ENCODE measurements at regions not wholly inside any gene's neighbourhood (a gene's known extent, or its start where the extent isn't known, plus 50 kb on each side); places are given as distances from the start of the nearest gene placed in this dataset.

- TF ChIP-seq MAX (IDR thresholded peaks at IDR 0.05) = no peak
- no peak for TF ChIP-seq RAD21 (IDR thresholded peaks at IDR 0.05)
- no peak for TF ChIP-seq REST (IDR thresholded peaks at IDR 0.05)
- 77% methylated on average over 2 of the region's 2 CpGs for WGBS
Observed at GRCh38 chr10:107984149-107984548, 819.6 kb upstream of the SORCS1 start.

GRCh38 chr10:107978455-107978854, 813.9 kb upstream of the SORCS1 start:
- 89% methylated on average over 5 of the region's 5 CpGs for WGBS
- Histone ChIP-seq H3K9me3 (ENCODE audit: control insufficient read depth in 4 of 4, low read length in 3 of 4) (peaks cover 0 to 2% (median 0%) of the 10 kb centered on the region in 4 donors), H3K36me3 (ENCODE audit: control insufficient read depth in 4 of 4, insufficient read depth in 3 of 4, low read depth in 1 of 4, low read length in 3 of 4) (no peaks in the 10 kb centered on the region), H3K27ac (ENCODE audit: low read depth in 1 of 2, low read length in 2 of 2) (no peak overlapping the region), H3K27me3 (ENCODE audit: control insufficient read depth in 4 of 4, insufficient read depth in 4 of 4, low read length in 3 of 4) (no peaks in the 10 kb centered on the region), H3K4me1 (ENCODE audit: control insufficient read depth in 4 of 4, insufficient read depth in 4 of 4, low read length in 3 of 4) (no peaks in the 10 kb centered on the region), H3K4me3 (ENCODE audit: low read depth in 1 of 3, low read length in 3 of 3) (no peak overlapping the region), H3K9ac (ENCODE audit: low read depth in 1 of 2, low read length in 2 of 2) (no peak overlapping the region)
- TF ChIP-seq ZBTB33 (IDR thresholded peaks at IDR 0.05) = no peak
- no peak for DNase-seq (ENCODE audit: low spot score)

More at GRCh38 chr10:107984149-107984548, 819.6 kb upstream of the SORCS1 start:
- Histone ChIP-seq H3K36me3 (ENCODE audit: control insufficient read depth in 4 of 4, insufficient read depth in 3 of 4, low read depth in 1 of 4, low read length in 3 of 4) (no peaks in the 10 kb centered on the region), H3K4me3 (ENCODE audit: low read depth in 1 of 3, low read length in 3 of 3) (no peak overlapping the region), H3K27ac (ENCODE audit: low read depth in 1 of 2, low read length in 2 of 2) (no peak overlapping the region), H3K4me1 (ENCODE audit: control insufficient read depth in 4 of 4, insufficient read depth in 4 of 4, low read length in 3 of 4) (no peaks in the 10 kb centered on the region), H3K9ac (ENCODE audit: low read depth in 1 of 2, low read length in 2 of 2) (no peak overlapping the region), H3K9me3 (ENCODE audit: control insufficient read depth in 4 of 4, low read length in 3 of 4) (no peaks in the 10 kb centered on the region), H3K27me3 (ENCODE audit: control insufficient read depth in 4 of 4, insufficient read depth in 4 of 4, low read length in 3 of 4) (no peaks in the 10 kb centered on the region)
- DNase-seq (ENCODE audit: low spot score) = no peak

GRCh38 chr10:107971973-107972372, 807.5 kb upstream of the SORCS1 start:
- Histone ChIP-seq H3K9ac (ENCODE audit: low read depth in 1 of 2, low read length in 2 of 2) (no peak overlapping the region), H3K9me3 (ENCODE audit: control insufficient read depth in 4 of 4, low read length in 3 of 4) (no peaks in the 10 kb centered on the region), H3K36me3 (ENCODE audit: control insufficient read depth in 4 of 4, insufficient read depth in 3 of 4, low read depth in 1 of 4, low read length in 3 of 4) (no peaks in the 10 kb centered on the region), H3K27ac (ENCODE audit: low read depth in 1 of 2, low read length in 2 of 2) (no peak overlapping the region), H3K4me1 (ENCODE audit: control insufficient read depth in 4 of 4, insufficient read depth in 4 of 4, low read length in 3 of 4) (no peaks in the 10 kb centered on the region), H3K4me3 (ENCODE audit: low read depth in 1 of 3, low read length in 3 of 3) (no peak overlapping the region), H3K27me3 (ENCODE audit: control insufficient read depth in 4 of 4, insufficient read depth in 4 of 4, low read length in 3 of 4) (no peaks in the 10 kb centered on the region)
- DNase-seq (ENCODE audit: low spot score) = no peak
- no peak for TF ChIP-seq TAF1 (conservative IDR thresholded peaks at IDR 0.05)
- no peak for TF ChIP-seq FOXA2 (IDR thresholded peaks at IDR 0.05)
- TF ChIP-seq ATF3 (IDR thresholded peaks at IDR 0.05) = no peak
- no peak for TF ChIP-seq SP1 (IDR thresholded peaks at IDR 0.05)
- no peak for TF ChIP-seq FOXA1 (IDR thresholded peaks at IDR 0.05)
- TF ChIP-seq RAD21 (IDR thresholded peaks at IDR 0.05) = no peak
- TF ChIP-seq GABPA (IDR thresholded peaks at IDR 0.05 in 1 of 2, conservative IDR thresholded peaks at IDR 0.05 in 1 of 2) = no peak
- TF ChIP-seq NR2F2 (IDR thresholded peaks at IDR 0.05) = no peak
- WGBS = 32% methylated on average over 1 of the region's 1 CpG

Measured in liver (tissue), 7 donors.